Left ventricle myocardium superior (tissue), 1 donor: ENCODE measurements at regions not wholly inside any gene's neighbourhood (a gene's known extent, or its start where the extent isn't known, plus 50 kb on each side); places are given as distances from the start of the nearest gene placed in this dataset.
"Not testable (repeated sequence)": the region's sequence is repeated elsewhere in the genome, so short reads cannot be mapped to it uniquely, and the experiment has no call there.

Source experiments
- ATAC-seq: fragments of 200-7000 bp; cut with Tn5 transposase; one replicate; pipeline ENCODE4 v1.9.1; 2020; ENCODE audit warnings: mild to moderate bottlenecking, moderate library complexity
- DNase-seq: peaks from one replicate; pipeline ENCODE4 v3.0.0-alpha.2; 2020
- intact Hi-C: fragments of 100-400 bp; cut with micrococcal nuclease; formaldehyde crosslinking; loops from one replicate; pipeline ENCODE4 v1.11.0; 2022
- donor health status: DM: no; HTN: yes; CAD: no; lungs with severe emphysema.

GRCh38 chr16:60646631-60647030, 1389.6 kb downstream of the CDH8 start:
- no peak for ATAC-seq
- intact Hi-C loops, result no loop called here
- no peak for DNase-seq

DNA sequence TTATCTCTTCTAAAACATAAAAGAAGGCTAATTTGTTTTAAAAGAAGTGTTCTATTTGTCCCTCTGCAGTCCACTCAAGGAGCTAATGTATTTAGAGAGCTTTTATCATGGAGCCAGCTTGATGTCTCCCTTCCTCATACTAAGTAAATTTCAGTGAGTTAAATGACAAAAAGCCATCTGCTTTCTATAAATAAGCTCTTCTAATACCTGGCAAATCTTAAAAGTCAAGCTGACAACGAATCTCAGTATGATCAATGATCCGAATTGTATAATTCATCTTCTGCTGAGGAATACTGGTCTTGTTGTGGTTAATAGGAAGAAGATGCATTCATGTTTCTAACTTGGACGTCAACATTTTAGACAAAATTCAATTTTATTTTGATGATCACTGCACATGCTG, 1390.7 kb downstream of the CDH8 start:
- ATAC-seq (no peak), DNase-seq (no peak)
- intact Hi-C loops, result no loop called here

- ATAC-seq, result no peak
- no peak for DNase-seq
- intact Hi-C loops, result no loop called here
These were observed 1393.3 kb downstream of the CDH8 start for GRCh38 chr16:60642956-60643355.

DNA sequence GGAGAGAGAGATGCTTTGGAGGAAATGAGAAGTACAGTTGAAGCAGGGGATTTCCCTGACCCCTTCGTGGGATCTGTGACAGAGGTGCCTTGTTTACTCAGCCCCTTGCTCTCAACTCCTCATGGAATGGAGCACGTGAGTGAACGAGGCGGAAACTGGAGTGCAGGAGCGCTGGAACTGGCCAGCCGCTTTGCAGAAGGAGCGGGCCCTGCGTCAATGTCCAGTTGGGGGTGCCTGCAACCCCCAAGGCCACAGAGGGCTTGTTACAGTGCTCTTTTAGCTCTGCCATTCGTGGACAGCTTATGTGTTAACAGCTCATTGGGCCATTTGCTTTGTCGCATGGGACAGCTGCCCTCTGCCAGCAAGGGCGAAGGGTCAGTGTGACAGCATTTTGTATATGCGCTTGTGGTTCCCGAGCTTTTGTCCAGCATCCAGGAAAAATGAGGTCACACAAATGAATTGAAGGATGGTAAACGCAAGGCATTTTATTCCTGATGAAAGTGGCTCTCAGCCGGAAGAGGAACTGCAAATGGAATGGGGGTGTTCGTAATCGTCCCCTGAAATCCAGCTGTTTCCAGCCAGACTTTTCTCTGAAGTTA, 1395.1 kb downstream of the CDH8 start:
- DNase-seq (no peak), ATAC-seq (no peak)
- intact Hi-C loops, result no loop called here

DNA sequence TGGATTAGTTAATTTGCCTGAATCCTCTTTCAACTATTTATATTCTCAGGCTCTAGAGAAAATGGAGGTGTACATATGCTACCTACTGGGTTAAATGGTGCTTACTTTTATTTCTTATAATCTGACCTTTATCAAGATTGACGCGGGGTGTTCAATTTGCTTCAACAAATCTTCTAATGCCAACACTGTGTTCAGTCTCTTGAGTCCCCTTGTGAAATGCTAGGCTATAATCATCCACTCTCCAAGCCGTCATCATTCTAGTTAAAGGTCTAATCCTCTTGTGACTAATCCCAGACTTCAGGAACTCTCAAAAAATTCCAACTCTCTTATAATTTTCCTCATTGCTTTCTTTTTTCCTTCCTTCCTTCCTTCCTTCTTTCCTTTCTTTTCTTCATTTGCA, 1396.2 kb downstream of the CDH8 start:
- DNase-seq, result no peak
- ATAC-seq, result no peak
- intact Hi-C loops, result no loop called here

- DNase-seq, intact Hi-C loops, ATAC-seq: not testable (repeated sequence)
These were observed 1399.6 kb downstream of the CDH8 start for GRCh38 chr16:60636636-60637035.

DNA sequence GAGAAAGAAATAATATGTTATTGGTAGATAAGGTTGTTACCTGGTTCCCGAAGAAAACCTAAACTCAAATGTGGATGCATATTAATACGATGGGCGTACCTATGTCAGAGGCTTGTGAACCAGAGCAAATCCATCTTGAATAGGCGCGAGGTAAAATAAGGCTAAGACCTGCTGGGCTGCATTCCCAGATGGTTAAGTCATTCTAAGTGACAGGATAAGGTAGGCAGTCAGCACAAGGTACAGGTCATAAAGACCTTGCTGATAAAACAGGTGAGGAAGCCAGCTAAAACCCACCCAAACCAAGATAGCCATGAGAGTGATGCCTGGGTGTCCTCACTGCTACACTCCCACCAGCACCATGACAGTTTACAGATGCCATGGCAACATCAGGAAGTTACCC, 1400.1 kb downstream of the CDH8 start:
- no peak for ATAC-seq
- intact Hi-C loops, result no loop called here
- no peak for DNase-seq

DNA sequence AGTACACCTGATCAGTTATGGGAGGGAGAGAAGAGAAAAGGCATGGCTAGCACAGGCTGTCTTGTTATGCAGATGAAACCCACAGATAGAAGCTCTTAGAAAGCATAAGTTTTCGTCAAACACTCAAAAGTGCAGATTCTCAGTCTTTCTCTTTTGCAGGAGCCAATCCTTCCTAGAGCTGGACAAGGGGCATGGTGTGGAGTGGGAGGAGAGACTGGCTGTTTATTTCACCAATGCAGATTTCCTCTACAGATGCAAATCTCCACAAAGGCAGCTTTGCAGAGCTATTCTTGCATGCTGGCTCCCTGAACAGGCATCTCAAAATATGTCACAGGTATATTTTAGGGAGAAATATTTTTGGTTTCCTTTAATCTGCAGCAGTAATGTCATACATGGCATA, 1400.7 kb downstream of the CDH8 start:
- no peak for DNase-seq
- intact Hi-C loops, result no loop called here
- ATAC-seq, result no peak

- ATAC-seq (no peak), DNase-seq (no peak)
- intact Hi-C loops, result no loop called here
These were observed 1424.4 kb downstream of the CDH8 start for GRCh38 chr16:60611844-60612243.

- ATAC-seq, result no peak
- DNase-seq, result no peak
These were observed 1427.3 kb downstream of the CDH8 start for GRCh38 chr16:60608971-60609370.

GRCh38 chr16:60605652-60606051, 1430.6 kb downstream of the CDH8 start:
- ATAC-seq, result not testable (repeated sequence)

More at GRCh38 chr16:60608971-60609370, 1427.3 kb downstream of the CDH8 start:
- intact Hi-C loops, result no loop called here

DNA sequence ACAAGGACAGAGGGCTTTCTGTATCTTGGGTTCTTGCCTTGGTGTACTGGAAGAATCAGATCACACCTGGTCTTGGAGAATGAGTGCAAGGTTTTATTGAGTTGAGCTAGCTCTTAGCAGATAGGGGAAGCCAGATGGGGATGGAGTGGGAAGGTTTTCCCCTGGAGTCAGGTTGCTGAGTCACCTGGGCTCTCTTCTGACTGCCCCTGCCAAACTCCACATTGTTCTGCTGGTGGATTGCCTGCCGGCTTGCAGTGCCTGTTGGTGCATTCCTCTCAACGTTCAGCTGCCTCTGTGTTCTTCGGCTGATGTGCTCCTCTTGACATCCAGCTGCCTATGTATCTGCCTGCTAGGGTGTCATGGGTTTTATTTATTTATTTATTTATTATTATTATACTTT, 1431.1 kb downstream of the CDH8 start:
- no peak for DNase-seq
- ATAC-seq, result no peak
- intact Hi-C loops, result no loop called here

More at GRCh38 chr16:60605652-60606051, 1430.6 kb downstream of the CDH8 start:
- DNase-seq, intact Hi-C loops: not testable (repeated sequence)

- intact Hi-C loops, result no loop called here
- ATAC-seq (no peak), DNase-seq (no peak)
These were observed 1449.7 kb downstream of the CDH8 start for GRCh38 chr16:60586493-60586892.

DNA sequence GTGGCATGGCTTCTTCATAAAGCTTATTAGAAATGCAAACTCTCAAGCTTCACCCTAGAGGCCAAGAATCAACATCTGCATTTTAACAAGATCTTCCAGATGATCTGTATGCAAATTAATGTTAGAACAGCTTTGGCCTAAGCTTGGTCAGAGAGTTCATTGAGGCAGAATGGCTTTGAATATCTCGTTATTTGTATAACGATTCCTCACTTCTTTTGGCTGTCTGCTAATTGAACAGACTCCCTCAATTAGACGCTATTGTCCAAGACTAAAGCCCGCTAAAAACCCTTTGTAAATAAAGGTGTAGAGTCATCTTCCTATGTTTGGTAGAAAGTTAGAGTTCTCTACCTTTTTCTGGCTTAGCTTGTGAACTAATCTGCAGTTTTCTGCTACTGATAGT, 1453.7 kb downstream of the CDH8 start:
- ATAC-seq (no peak), DNase-seq (no peak)
- intact Hi-C loops, result no loop called here

GRCh38 chr16:60566901-60567300, 1469.3 kb downstream of the CDH8 start:
- intact Hi-C loops, result no loop called here
- no peak for DNase-seq
- no peak for ATAC-seq

DNA sequence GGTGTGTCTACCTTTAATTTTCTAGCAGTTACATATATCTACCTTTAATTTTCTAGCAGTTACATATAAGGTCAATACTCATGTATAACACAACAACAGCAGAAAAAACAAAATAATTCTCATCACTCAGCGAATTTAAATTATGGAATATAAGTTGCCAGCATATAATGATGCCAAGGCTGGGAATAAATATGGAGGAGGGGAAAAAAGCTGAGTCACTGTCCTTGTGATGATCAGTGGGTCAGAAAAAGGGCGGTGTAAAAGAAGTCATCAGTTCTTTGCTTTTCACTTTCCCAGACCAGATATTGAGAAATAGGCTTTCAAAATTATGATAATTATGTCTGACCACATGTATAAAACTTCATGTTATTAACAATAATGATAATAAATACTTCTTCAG, 1471.7 kb downstream of the CDH8 start:
- intact Hi-C loops, result no loop called here
- ATAC-seq (no peak), DNase-seq (no peak)

DNA sequence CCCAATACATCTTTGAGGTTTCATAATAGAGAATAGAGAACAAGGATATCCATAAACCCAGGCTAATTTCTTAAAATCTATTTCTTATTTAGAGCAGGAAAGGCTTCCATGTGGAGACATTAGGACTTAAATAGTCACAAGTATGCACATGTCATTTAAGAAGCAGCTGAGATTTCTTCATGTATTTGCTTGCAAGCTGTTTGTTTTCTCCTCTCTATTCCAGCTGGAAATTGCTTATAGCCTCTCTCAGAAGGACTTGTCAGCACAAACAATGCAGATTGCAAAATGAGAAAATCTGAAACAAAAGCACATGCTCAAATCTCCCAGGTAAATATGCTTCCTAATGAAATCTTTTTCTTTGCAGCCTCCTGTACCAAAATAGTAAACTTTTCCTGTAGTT, 1473.1 kb downstream of the CDH8 start:
- intact Hi-C loops, result no loop called here
- ATAC-seq (no peak), DNase-seq (no peak)

GRCh38 chr16:60558936-60559335, 1477.3 kb downstream of the CDH8 start:
- ATAC-seq (no peak), DNase-seq (no peak)
- intact Hi-C loops, result no loop called here

- ATAC-seq, result no peak
- intact Hi-C loops, result no loop called here
- DNase-seq, result no peak
These were observed 1483.0 kb downstream of the CDH8 start for GRCh38 chr16:60553090-60553757.

GRCh38 chr16:60541535-60541934, 1494.7 kb downstream of the CDH8 start:
- intact Hi-C loops, result no loop called here
- ATAC-seq (no peak), DNase-seq (no peak)

- no peak for DNase-seq
These were observed 1525.3 kb downstream of the CDH8 start for GRCh38 chr16:60510941-60511340.

More at GRCh38 chr16:60510941-60511340, 1525.3 kb downstream of the CDH8 start:
- ATAC-seq, result no peak
- intact Hi-C loops, result no loop called here
